NCI-H1105 treated with DMSO at 0.1 percent for 48 hours (cell line): ENCODE measurements at regions not wholly inside any gene's neighbourhood (a gene's known extent, or its start where the extent isn't known, plus 50 kb on each side); places are given as distances from the start of the nearest gene placed in this dataset.

Experiments
- DNase-seq: peaks from one replicate; lab custom pipeline; 2025; lab: John Stamatoyannopoulos, UW

DNA sequence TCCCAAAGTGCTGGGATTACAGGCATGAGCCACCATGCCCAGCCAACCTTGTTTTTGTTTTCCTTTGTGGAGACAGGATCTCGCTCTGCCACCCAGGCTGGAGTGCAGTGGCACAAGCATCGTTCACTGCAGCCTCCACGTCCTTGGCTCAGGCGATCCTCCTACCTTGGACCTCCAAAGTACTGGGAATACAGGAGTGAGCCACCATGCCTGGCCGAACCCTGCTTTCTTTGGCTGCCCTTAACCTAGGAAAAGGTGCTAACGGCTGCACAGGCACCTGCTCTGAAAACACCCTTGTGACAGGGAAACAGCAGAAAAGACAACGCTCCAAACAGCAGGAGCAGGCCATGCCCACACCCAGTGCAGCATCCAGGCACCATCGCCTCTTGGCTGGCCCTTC, 71.9 kb downstream of the OAT start:
- DNase-seq = no peak

DNA sequence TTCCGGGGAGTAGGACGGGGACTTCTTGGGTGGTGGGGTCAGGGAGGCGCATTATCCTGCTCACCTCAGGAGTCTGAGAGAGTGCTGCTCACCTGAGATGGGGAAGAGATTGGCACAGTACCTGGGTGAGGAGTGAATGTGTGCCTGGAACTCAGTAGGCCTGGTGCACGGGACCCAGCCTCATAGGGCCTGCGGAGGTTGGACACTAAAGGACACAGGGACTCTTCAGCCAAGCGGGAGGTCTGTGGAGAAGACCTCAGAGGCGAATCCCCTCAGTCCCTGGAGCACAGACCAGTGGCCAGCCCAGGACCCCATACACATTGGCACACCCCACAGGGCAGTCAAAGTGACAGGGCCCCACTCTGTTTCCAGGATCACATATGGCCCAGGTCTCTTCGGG, 73.2 kb downstream of the OAT start:
- DNase-seq = no peak

DNA sequence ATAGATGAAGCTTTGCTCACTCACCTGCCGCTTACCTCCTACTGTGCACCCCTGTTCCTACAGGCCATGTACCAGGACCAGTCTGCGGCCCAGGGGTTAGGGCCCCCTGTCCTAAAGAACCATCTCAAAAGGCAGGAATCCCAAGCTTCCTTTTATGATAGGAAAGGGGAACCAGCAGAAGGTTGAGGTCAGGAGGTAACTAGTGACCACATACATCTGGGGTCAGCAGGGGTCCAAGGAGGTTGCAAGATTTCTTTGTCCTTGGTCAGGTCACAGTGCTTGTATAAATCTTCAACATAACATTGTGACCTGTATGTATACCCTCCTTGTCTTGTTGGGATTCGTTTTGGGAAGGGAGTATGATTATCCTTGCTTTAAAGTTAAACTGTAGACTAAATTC, 73.8 kb downstream of the OAT start:
- DNase-seq = no peak

DNA sequence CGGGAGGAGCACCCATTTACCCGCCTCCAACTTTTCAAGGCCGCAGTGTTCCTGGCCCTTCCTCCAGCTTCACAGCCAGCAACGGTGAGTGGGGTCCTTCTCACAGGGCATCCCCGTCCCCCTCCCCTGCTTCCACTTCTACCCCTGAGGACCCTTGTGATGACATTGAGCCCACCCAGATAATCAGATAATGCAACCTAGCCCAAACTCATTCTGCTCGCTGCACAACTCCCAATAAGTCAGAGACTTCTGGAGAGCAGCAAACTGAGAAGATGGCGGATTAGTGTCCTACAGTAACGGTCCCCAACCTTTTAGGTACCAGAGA, 74.5 kb downstream of the OAT start:
- no peak for DNase-seq

DNA sequence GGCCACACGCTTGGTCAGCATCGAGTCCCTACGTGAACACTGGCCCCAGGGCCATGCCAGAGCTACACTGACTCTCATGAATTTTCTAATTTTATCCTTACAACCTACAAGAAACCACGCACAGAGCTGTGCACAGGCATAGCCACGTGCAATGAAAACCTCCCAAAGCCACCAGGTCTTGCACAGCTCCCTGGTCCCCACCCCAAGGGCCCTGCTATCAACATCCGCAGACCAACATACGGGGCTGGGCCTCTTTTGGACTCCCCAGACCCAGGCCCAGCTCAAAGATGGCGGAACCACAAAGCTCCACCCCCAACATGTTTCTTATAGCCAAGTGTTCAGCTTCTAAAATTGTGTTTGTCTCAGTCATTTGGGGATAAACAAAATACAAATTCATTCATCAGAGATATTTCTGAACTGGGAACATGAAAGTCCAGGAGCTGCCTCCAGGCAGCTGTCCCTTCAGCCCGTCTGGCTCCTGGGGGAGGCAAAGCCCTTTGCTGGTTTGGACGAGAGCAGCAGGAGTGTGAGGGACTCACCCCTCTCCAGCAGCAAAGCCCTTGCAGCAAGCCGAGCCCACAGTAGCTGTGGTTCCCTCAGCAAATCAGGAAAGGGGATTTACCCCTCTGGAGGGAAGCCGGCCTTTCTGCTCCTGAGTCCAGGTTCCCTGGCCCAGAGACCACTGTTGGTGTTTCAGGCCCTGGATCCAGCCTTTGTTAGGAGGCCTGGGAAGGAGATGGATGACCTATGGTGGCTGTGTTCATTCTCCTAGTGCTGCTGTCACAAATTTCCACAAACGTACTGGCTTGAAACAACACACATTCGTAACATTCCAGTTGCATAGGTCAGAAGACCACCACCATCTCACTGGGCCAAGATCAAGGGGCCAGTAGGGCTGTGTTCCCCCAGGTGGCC, 75.1 kb downstream of the OAT start:
- no peak for DNase-seq

DNA sequence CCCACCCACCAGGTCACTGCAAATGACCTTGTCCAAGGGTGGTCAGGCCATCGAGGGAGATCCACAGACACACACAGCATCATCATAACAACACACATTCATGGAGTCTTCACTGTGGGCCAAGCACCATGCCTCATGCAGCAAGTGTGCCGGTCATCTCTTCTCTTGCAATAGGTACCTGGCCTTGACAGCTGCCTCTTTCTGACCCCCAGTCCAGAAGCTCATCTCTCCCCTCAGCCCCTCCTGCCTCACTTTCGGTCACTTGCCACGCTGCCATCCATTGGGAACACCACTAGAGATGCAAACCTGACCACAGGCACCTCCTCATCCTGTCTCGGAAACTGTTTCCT, 75.9 kb downstream of the OAT start:
- no peak for DNase-seq

DNA sequence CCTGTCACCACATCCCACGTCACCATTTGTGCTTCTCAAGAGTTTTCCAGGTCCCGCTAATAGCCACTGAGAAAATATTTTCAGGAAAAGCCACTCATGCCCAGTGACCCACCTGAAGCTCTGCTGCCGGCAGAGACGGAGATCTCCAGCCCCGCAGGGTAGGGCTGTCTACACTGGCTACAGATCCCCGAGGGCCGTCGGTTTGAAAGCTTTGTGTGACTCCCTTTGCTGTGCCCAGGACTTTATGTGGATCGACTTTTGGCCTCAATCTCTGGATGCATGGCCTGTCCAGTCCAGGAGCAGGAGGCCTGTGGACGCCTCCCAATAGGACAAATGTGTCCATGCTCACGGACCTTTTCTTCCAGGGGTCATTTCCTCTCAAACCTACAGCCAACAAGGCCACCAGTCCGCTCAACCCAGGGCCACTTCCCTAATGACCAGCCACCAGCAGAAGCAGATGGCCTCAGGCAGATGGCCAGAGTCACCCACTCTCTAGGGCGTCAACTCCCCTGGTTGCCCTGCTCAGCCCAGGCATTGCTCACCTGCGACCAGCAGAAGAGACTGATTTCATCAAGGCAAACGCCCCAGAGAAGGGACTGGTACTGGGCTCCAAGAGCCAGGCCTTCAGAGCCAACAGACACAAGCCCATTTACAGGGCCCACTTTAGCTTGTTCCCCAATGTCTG, 76.4 kb downstream of the OAT start:
- no peak for DNase-seq

DNA sequence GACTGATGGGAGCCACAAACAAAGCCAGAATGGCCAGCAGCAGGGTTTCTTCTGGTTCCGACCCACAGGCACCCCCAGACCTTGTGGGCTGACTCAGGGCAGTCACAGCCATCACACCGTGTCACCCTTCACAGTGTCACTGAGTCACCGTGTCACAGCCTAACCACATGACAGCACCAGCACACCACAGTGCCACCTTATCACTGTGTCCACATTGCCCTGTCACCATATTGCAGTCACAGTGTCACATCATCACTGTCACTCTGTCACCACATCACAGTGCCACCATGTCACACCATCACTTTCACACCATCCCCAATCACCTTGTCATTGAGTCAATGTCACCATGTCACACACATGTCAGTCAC, 77.0 kb downstream of the OAT start:
- DNase-seq = no peak

DNA sequence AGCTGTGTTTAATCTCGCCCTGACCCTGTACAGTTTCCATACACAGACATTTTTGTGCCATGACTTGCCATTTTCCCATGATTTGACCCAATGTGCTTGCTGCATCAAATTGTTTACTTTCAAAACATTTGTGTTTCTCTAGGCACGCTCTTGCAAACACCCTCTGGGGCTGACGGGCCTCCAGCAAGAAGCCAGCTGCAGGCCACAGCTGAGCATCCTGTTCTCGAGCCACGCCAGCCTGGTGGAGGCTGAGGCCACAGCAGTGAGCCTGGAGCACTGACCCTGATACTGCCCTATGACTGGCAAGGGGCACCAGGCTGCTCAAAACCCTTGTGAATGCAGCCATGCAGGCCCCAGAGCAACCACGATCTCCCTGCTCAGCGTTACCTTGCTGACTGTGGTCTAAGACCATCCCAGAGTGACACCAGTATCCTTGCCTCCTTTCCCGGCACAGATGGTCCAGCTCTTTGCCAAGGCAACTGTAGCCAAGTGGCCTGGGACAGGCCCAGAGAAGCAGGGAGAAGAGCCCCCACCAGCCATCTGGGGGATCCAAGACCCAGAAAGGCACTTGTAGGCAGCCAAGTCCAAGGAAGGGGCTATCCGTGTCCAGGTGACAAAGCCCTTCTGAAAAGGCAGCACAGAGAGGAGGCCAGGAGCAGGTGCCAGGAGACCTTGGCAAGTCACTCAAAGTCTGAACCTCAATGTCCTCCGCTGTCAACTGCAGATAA, 78.5 kb downstream of the OAT start:
- no peak for DNase-seq

DNA sequence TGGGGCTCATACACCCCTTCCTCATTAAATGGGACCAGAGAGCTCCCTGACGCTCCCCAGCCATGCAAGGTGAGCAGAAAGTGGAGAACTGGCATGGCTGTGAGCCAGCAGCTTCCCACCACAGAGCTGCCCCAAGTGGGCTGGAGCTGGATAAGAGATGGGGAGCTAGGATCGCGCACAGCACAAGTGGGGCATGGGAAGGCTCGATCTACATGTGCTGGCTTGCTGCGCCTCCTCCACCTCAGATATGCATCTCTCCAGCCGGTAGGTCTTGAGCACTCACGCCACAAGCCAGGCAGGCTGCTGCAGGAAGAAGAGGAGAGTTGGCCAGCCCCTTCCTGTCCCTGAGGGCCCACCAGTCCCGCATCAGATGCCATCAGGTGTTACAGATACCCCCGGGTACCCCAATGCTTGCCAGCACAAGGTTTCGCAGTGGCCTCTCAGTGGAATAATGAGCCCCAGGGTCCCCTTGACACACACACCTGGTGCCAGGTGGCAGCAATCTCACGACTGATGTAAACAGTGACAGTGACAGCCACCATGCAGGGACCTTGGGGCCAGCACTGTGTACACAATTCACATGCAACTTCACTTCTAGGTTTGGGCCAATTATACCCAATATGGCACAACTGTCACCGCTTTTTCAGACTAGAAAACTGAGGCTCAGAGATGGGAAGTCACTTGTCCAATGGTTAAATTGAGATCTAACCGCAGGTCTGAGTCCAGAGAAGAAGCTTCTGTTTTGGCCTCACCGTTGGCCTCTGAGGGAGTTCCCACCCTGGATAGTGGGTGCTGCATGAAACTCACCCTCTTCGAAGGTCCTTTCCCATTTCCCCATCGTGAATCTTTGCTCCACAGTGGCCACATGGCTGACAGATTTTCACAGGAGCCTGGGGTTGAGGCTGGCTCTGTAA, 79.3 kb downstream of the OAT start:
- DNase-seq = no peak

DNA sequence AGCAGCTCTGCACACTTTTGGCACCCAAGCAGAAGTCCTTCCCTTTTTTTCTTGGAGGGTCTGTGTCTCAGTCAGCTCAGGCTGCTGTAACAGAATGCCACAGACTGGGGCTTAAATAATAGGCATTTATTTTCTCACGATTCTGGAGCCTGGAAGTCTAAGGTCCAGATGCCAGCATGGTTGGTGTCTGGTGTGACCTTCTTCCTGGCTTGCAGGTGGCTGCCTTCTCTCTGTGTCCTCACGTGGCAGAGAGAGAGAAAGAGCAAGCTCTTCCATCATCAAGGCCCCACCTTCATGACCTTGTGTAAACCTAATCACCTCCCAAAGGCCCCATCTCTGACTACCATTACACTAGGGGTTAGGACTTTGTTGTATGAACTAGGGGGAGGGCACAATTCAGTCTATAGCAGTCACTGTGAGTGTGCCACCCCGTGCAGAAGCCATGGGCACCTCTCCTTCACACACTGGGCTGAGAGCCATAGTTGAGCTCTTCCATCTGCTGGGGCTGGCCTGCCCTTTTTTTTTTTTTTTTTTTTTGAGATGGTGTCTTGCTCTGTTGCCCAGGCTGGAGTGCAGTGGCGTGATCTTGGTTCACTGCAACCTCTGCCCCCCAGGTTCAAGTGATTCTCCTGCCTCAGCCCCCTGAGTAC, 80.3 kb downstream of the OAT start:
- no peak for DNase-seq

DNA sequence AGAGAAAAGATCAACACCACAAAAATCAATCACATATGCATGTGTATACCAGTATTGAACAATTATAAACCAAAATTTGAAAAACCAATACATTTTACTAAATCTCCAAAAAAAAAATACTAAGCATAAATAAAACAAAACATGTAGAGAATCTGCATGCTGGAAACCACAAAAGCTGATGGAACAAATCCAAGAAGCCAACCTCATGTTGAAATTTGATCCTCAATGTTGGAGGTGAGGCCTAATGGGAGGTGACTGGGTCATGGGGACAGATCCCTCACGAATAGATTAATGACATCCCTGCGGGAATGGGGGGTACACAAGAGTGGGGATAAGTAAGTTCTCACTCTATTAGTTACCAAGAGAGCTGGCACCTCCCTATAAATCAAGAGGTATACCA, 82.5 kb downstream of the OAT start:
- DNase-seq = no peak

DNA sequence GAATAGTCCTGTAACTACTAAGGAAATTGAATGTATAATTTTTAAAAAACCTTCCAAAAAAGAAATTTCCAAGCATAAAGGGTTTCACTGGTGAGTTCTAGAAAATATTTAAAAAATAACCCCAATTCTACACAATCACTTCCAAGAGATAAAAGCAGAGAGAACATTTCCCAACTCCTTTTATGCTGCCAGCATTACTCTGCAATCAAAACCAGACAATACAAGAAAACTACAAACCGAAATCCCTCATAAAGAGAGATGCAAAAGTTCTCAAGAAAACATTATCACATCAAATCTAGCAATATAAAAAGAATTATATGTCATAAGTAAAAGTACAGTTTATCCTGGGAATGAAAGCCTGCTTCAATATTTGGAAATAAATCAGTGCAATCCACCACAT, 84.8 kb downstream of the OAT start:
- no peak for DNase-seq

DNA sequence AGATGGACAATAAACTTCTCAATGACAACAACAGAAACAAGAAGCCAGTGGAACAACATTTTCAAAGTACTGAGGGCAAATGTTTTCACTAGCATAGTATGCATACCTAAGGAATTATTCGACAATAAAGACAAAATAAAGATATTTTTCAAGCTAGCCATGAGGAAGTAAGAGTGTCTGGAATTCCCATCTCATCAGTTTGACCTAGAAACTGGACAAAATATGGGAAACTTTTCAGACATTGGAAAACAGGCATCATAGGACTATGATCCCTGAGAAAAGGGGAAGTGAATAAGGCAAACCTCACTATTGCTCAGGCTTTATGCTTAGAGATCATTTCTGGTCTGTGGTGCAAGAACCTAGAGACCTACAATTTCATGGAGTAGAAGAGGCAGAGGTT, 86.3 kb downstream of the OAT start:
- no peak for DNase-seq

DNA sequence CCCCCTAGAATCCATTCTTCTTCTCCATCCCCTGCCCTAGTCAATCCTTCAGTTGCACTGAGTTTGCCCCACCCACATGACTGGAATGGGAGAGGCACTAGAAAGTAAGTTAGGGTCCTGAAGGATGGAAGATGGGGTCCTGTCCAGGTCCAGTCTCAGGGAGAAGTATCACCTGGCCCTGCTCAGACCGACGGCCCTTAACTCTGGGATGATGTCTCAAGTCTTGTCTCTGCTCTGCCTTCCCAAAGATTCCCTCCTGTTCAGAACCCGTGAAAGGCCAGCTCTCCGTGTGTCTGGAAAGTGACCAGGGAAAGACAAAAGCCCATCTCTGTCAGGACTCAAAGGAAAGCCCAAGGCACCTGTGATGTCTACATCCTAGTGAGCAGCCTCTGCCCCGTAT, 88.8 kb downstream of the OAT start:
- no peak for DNase-seq

DNA sequence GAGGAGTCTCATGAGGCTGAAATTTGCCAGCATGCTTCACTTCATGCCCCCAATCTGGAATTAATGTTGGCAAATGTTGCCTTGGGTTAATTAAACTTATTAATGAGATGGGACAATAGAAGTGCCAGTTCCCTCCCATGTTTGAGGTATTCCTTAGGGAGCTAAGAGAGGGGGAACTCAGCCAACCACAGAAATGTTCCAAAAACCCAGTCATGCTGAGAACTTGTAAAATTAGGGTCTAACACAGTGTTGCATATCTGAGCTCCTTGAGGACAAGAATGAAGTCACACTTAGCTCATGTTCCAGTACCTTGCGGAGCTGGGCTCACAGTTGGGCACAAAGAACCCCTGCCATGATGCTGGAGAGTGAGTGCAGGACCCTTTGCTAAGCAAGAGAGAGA, 89.4 kb downstream of the OAT start:
- no peak for DNase-seq

DNA sequence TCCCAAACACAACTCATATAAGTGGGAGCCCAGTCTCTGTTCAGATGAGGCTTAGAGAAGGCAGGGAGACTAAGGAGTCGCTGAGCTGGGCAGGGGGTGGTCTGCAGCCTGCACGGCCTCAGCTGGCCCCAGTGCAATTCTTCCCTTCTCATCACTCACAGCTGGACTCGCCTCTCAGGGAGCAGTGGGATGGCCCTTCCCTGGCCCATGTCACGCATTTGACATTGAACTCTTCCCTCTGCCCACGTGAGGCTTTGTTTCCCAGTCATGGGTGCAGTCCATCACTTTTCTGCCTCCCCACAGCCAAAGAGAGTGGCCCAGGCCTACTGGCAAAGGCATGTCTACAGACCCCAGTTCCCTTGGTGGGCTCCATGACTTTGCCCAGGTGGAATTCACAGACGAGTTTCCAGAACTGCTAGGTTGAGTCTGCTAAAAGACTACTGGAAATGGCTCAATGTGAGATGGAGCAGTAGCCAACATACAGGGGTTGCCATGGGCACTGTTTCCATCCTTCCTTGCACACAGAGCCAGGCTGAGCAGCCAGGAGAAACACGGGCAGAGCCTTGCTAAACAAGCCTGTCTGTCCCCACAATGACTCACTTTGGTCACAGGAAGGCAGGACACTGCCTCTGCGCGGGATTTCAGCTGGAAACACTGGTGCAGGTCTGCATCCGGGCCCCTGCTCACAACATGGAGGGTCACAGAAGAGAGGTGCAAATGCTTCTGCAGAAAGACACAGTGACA, 90.1 kb downstream of the OAT start:
- no peak for DNase-seq

DNA sequence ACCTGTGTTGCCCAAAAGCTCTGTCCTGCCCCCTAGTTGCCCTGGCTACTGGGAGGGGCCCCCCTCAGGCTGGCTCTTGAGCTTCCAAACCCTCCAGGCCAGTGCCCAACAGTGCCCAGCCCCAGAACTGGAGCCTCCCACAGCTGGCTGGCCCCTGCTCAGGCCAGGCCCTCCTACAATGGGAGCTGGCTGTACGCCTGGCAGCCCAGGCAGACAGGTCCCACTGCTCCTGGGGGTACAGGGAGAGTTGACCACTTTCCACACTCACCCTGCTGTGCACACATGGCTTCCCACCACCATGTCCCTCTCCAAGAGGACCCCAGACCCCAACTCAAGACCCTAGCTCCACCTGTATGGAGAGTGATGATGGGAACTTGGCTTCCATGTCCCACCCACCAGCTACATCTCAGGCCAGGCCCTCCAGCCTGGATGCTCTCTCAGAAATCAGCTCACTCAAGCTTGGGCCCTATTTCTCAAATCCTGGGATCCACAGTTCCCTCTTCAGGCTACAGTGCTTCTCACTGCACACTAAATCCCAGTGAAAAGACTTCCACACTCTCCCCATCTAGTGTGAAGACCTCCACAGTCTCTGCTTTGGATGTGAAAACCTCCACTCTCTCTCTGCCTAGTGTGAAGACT, 92.6 kb downstream of the OAT start:
- DNase-seq = no peak

DNA sequence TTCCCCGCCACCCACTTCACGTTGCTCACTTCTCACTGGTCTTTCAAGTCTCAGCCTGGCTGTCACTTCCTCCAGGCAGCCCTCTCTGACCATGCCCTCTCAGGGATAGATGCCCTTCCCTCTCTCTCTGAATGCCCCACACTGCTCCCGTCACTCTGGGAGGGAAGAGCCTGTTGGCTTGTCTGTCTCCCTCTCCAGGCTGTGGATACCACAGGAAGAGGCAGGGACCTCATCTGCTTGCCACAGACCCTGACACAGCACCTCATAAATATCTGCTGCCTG, 93.1 kb downstream of the OAT start:
- DNase-seq = no peak

DNA sequence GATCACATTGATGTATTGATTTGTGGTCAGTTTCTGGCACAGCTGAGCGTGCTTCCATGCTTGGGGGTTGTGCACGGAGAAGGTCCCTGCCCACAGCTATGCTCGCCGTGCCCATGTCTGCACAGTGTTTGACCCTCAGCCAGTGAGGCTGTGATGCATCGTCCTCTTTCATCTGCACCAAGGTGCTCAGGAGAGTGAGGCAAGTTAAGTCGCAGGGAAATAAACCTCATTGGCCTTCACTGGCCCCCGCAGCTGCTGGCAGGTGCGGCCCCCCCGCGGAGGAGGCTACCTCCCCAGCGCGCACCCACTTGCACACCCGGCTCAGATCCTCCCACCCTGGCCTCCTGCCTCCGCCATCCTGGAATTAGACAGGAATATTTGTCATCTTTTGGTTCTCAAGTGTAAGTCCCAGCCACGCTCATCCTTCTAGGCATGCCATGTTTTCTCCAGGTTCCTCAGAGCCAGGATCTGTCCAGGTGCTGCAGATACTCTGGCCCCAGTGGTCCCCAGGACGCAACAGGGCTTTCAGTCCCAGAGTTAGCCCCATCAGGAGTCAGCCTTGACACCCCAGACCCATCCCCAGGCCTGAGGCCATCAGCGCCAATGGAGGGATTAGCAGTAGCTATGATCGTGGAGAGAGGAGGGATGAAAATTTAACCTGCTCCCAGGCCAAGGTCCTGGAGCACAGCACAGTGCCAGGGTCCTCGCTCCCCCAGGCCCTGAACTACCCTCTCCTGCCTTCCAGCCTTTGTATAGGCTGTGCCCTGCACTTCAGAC, 93.7 kb downstream of the OAT start:
- no peak for DNase-seq
